ENCODE measurements at regions not wholly inside any gene's neighbourhood (a gene's known extent, or its start where the extent isn't known, plus 50 kb on each side); places are given as distances from the start of the nearest gene placed in this dataset.

GRCh38 chr2:153787612-153788011 lies 84.1 kb upstream of the GALNT13 start (continued):
- TF ChIP-seq TEAD3 (CRISPR knock-in tag; optimal IDR thresholded peaks at IDR 0.05; ENCODE audit: borderline replicate concordance), result no peak
- no peak for TF ChIP-seq SNAPC2 (CRISPR knock-in tag; IDR thresholded peaks at IDR 0.05)

DNA sequence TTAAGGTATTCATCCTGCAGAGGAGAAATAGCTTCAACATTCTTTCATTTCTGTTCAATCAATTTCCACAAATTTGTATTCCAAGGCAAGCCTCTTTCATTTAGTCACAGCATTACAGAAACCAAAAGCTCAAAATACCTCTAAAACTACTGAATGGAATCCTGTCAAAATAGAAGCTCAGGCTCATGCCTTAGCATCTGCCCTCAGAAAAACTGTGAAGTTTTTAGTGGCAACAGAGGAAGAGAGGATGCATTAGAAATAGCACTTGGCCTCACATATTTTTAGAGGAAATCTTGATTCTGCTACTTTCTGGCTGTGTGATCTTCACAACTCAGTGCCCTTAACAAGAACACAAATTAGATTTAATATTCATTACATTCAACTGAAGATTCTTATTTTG lies 69.1 kb upstream of the GALNT13 start:
- FAIRE-seq, result no peak
- no peak overlapping the region for H3K4me3 ChIP-seq (replicated peaks in 1 of 3; ENCODE audit: insufficient read depth in 1 of 3, low read depth in 2 of 3, low read length in 3 of 3)
- POLR2A ChIA-PET, result no interaction called here
- CTCF ChIA-PET (ENCODE audit: low intra/inter-chr PET ratio, low total read pairs), result no interaction called here
- TF ChIP-seq ESRRA (CRISPR knock-in tag; IDR thresholded peaks at IDR 0.05; ENCODE audit: low read depth) (no peak), ARHGAP35 (CRISPR knock-in tag; IDR thresholded peaks at IDR 0.05; ENCODE audit: borderline replicate concordance) (no peak), ZNF775 (CRISPR knock-in tag; IDR thresholded peaks at IDR 0.05; ENCODE audit: borderline replicate concordance) (no peak), SMC3 (IDR thresholded peaks at IDR 0.05; ENCODE audit: low read length) (no peak), ZNF34 (CRISPR knock-in tag; IDR thresholded peaks at IDR 0.05; ENCODE audit: borderline replicate concordance) (no peak), MAFF (IDR thresholded peaks at IDR 0.05; ENCODE audit: low read depth, low read length) (no peak), NFAT5 (CRISPR knock-in tag; IDR thresholded peaks at IDR 0.05) (no peak)
- TF ChIP-seq, protein P1, sequence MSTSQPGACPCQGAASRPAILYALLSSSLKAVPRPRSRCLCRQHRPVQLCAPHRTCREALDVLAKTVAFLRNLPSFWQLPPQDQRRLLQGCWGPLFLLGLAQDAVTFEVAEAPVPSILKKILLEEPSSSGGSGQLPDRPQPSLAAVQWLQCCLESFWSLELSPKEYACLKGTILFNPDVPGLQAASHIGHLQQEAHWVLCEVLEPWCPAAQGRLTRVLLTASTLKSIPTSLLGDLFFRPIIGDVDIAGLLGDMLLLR (CRISPR knock-in tag; IDR thresholded peaks at IDR 0.05), result no peak
- TF ChIP-seq, protein P2, sequence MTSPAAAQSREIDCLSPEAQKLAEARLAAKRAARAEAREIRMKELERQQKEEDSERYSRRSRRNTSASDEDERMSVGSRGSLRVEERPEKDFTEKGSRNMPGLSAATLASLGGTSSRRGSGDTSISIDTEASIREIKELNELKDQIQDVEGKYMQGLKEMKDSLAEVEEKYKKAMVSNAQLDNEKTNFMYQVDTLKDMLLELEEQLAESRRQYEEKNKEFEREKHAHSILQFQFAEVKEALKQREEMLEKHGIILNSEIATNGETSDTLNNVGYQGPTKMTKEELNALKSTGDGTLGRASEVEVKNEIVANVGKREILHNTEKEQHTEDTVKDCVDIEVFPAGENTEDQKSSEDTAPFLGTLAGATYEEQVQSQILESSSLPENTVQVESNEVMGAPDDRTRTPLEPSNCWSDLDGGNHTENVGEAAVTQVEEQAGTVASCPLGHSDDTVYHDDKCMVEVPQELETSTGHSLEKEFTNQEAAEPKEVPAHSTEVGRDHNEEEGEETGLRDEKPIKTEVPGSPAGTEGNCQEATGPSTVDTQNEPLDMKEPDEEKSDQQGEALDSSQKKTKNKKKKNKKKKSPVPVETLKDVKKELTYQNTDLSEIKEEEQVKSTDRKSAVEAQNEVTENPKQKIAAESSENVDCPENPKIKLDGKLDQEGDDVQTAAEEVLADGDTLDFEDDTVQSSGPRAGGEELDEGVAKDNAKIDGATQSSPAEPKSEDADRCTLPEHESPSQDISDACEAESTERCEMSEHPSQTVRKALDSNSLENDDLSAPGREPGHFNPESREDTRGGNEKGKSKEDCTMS (CRISPR knock-in tag; conservative IDR thresholded peaks at IDR 0.05), result no peak
- TF ChIP-seq, protein P3, sequence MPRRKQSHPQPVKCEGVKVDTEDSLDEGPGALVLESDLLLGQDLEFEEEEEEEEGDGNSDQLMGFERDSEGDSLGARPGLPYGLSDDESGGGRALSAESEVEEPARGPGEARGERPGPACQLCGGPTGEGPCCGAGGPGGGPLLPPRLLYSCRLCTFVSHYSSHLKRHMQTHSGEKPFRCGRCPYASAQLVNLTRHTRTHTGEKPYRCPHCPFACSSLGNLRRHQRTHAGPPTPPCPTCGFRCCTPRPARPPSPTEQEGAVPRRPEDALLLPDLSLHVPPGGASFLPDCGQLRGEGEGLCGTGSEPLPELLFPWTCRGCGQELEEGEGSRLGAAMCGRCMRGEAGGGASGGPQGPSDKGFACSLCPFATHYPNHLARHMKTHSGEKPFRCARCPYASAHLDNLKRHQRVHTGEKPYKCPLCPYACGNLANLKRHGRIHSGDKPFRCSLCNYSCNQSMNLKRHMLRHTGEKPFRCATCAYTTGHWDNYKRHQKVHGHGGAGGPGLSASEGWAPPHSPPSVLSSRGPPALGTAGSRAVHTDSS (CRISPR knock-in tag; conservative IDR thresholded peaks at IDR 0.05), result no peak
- no peak overlapping the region for H3K9ac ChIP-seq (ENCODE audit: insufficient read depth, low read depth, low read length)
- no TSS peak for BruUV-seq (replicated peaks)
- no peaks in the 10 kb centered on the region for H3K27me3 ChIP-seq (ENCODE audit: control insufficient read depth in 1 of 2, insufficient read depth in 2 of 2, low read length in 2 of 2)
- H3K36me3 ChIP-seq (replicated peaks in 1 of 2; ENCODE audit: control insufficient read depth in 1 of 2, insufficient read depth in 2 of 2, low read length in 2 of 2), result no peaks in the 10 kb centered on the region
- H2AFZ ChIP-seq (ENCODE audit: low read length), result no peak overlapping the region
- no peak for DNase-seq (ENCODE audit: low spot score)
- H4K20me1 ChIP-seq (ENCODE audit: insufficient read depth, low read length), result no peaks in the 10 kb centered on the region
- no peaks in the 10 kb centered on the region for H3K9me3 ChIP-seq (ENCODE audit: low read length)
- no peak overlapping the region for H3K27ac ChIP-seq (ENCODE audit: extremely low read length, insufficient read depth, low read length)
- no peaks in the 10 kb centered on the region for H3K4me1 ChIP-seq (ENCODE audit: insufficient read depth, low read length)
- intact Hi-C loops (cut with micrococcal nuclease; ENCODE audit: unreplicated experiment), result no loop called here
- H3K4me2 ChIP-seq (ENCODE audit: low read depth, low read length), result no peak overlapping the region
- in situ Hi-C loops (cut with HindIII; ENCODE audit: extremely low pct_ligation_motif_present, low pct_unique_long_range_greater_than_20kb), result no loop called here
- H3K79me2 ChIP-seq (ENCODE audit: insufficient read depth, low read length), result no peaks in the 10 kb centered on the region
- no peak for ATAC-seq
